Nucleus accumbens (tissue), 56 donors: ENCODE measurements at regions not wholly inside any gene's neighbourhood (a gene's known extent, or its start where the extent isn't known, plus 50 kb on each side); places are given as distances from the start of the nearest gene placed in this dataset.
"Not testable (repeated sequence)": the region's sequence is repeated elsewhere in the genome, so short reads cannot be mapped to it uniquely, and the experiment has no call there.

Experiments
- DNase-seq, 56 donors: peaks; one replicate each; lab custom pipeline; 2025; lab: John Stamatoyannopoulos, UW

DNA sequence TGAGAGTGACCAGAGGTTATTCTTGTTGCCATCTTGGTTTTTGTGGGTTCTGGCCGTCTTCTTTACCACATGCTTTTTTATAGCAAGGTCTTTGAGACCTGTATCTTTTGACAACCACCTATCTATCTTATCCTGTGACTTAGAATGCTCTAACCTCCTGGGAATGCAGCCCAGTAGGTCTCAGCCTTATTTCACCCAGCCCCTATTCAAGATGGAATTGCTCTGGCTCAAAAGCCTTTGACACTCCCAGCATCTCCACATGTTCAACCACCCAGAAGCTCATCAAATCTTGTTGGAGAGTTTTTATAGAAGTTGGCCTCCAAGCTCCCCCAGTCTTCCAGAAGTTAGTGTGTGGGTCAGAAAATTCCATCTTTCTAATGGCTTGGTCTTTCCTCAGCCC lies 464.3 kb upstream of the NRP1 start:
- no peak for DNase-seq

- DNase-seq: no peak
Observed at GRCh38 chr10:33796680-33797079, 462.2 kb upstream of the NRP1 start.

DNA sequence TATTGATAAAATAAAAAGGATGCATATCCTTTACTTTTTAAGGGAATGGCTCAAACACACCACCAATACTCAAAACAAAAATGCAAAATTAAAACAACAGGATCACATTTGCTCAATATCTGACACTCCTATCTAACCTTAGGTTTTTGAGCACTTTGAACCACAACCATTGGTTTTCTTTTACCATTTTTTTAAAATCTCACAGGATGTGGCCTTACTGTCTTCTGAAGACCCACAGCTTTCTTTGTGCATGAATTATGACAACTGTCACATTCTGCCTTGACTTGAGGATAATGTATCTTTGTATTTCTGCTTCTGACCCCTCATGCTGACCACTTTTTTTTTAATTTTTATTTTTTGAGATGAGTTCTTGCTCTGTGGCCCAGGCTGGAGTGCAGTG lies 461.1 kb upstream of the NRP1 start:
- no peak for DNase-seq

GRCh38 chr10:33794460-33794859 lies 460.0 kb upstream of the NRP1 start:
- no peak for DNase-seq

GRCh38 chr10:33793793-33794192 lies 459.3 kb upstream of the NRP1 start:
- no peak for DNase-seq

GRCh38 chr10:33791272-33791660 lies 456.8 kb upstream of the NRP1 start:
- DNase-seq: no peak

DNA sequence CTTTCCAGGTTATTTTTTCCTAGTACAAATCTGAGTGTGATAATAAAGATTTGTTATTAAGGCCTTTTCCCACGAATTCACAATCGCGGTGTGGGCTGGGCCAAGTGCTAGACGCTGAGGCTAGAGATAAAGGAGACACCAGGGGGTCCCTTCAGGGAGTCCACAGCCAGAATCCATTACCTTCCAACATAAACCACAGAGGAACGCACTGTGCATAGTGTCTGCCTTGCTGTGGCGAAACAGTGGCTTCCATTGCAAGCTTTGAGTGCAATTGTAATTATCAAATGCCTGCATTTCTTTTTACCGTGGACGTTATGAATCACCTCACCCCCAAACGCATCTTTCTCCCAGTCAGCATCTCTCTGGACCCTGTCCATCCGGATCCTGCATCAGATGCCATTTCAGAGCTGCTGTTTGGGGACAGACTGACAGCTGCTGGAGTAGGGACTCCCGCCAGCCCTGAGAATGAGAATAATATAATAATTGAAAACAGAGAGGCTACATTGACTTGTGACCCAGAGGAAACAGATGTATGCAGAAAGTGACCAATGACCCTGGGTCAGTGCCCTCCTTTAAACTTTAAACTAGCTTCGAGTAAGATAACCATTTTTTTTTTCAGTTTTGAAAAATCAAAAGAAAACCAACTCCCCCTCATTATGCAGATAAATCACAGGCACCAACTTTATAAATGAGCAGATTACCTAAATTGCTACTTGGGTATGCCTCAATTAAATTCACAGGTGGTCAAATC lies 456.2 kb upstream of the NRP1 start:
- no peak for DNase-seq

- no peak for DNase-seq
Observed at GRCh38 chr10:33783557-33783956, 449.1 kb upstream of the NRP1 start.

- DNase-seq: no peak
Observed at GRCh38 chr10:33783078-33783477, 448.6 kb upstream of the NRP1 start.

GRCh38 chr10:33781606-33782395 lies 447.3 kb upstream of the NRP1 start:
- no peak for DNase-seq

DNA sequence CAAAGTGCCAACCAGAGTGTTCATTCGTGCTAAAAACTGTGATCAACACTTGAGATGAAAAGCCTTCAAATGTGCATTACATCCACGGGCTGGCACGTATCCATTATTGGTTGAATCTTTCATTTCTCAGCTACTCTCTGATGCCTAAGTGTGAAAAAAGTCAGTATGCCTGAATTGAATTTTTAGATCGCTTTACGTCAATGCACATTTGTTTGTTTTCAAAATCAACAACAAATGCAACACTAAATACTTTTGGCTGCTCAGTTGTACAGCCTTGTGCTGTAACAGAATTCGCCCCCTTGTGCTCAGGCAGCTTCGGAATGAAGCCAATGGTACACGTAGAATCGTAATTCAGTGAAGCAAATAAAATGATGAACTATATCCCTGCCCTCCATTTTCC lies 446.5 kb upstream of the NRP1 start:
- DNase-seq: no peak

GRCh38 chr10:33777223-33777622 lies 442.8 kb upstream of the NRP1 start:
- DNase-seq: no peak

GRCh38 chr10:33776419-33777070 lies 442.1 kb upstream of the NRP1 start:
- DNase-seq: no peak

- no peak for DNase-seq
Observed at GRCh38 chr10:33774857-33775256, 440.4 kb upstream of the NRP1 start.

DNA sequence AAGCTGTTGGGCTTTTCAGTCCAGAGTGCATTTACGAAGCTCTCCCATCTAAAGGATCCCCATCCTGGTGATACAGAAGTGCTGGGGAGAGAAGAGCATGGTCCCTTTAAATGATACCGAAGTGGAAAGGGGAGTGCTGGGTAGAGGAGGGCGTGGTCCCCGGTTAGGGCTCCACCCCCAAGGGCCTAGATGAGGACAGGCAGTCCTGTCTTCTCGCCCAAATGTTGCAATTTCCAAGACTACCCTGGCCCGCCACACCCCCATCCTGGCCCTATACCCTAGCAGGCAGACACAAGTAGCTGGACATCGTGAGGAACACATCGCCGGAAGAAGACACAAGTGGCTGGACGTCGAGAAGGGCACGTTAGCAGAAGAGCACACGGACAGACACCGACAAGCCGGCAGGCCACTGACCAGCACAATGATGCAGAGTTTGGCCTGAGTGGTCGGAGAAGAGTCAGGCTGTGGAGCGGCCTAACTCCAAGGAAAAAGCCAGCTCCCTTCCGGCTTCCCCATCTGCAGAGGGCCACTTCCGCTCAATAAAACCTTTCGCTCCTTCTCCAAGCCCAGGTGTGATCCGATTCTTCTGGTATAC lies 439.5 kb upstream of the NRP1 start:
- no peak for DNase-seq

- DNase-seq: peak in 4 of 56 donors; percentile 9 to 25 (median 18)
Observed at GRCh38 chr10:33773253-33773573, 438.7 kb upstream of the NRP1 start.

DNA sequence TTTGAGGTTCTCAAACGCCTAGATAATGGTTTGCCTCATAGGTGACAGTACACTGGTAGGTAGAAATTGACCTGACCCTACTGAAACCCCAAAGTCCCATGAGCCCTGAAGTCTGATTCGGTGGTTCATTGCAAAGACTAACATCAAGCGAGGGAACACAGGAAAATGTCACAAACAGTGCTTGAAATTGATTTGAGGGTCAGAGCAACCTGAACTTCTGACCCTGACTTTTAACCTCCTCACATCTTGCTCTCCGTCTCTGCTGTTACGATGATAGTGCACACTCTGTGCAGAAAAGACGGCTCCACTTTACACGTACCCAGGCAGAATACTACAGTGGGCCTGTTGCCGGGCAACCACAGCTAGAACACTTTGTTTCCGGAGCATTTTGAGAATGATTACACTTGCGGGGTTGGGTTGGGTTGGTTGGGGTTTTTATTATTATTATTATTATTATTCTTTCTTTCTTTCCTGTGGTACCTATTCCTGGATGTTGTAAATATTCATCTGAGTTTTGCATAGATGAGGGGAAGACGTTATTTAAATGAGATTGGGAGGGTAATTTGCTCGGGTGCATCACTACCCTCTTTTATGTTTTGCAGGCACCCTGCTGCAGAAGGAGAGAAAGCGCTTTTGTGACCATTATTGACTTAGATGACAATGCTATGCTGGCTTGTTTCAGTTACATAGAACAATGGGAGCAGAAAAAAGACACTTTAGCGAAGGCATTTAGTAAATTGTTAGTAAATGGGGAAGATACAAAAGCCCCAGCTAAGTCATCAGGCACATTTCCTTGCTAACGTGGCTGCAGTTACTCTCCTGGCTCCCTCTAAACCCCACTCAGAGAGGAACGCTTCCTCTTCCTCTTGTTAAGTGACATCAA lies 438.1 kb upstream of the NRP1 start:
- peak in 32 of 56 donors; percentile 3 to 78 (median 36) for DNase-seq

GRCh38 chr10:33771856-33772255 lies 437.4 kb upstream of the NRP1 start:
- DNase-seq: not testable (repeated sequence)

DNA sequence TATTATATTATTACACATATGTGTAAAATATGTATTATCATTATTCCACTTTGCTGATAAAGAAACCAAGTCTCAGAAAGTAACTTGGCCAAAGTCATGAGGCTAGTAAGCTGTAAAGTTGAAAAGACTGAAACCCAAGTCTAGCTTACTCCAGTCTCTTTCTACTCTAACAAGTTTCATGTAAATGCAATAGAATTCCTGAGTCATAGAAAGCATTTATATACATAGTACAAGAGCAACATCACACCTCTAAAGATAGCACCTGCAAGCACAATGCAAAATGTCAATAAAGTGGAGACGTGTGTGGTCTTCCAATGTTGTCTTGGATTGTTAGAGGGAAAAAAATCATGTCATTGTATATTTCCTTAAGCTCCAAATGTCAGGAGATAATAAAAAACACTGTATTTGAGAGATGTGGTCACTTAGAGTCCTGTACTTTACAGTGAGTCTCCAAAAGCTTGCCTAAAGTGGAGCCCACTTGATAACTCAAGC lies 430.3 kb upstream of the NRP1 start:
- no peak for DNase-seq
